Testis (tissue), 2 donors: ENCODE measurements at regions not wholly inside any gene's neighbourhood (a gene's known extent, or its start where the extent isn't known, plus 50 kb on each side); places are given as distances from the start of the nearest gene placed in this dataset.

Source experiments
- DNase-seq: peaks from one replicate; pipeline ENCODE4 v3.0.0-alpha.2; 2019
- H3K27ac ChIP-seq, 2 donors: fragments of 200-600 bp; sonication (generic); one replicate each; pipeline ENCODE4 v1.5.1; 2019
- H3K27me3 ChIP-seq: fragments of 200-600 bp; sonication (generic); one replicate; pipeline ENCODE4 v1.5.1; 2019
- H3K36me3 ChIP-seq: fragments of 200-600 bp; sonication (generic); one replicate; pipeline ENCODE4 v1.5.1; 2017; ENCODE audit warnings: low read depth; ENCODE audit errors: missing control alignments
- H3K4me1 ChIP-seq: fragments of 200-600 bp; sonication (generic); one replicate; pipeline ENCODE4 v1.5.1; 2019
- H3K4me3 ChIP-seq, 2 donors: fragments of 200-600 bp; sonication (generic); one replicate each; pipeline ENCODE4 v1.5.1; 2017 to 2019
- H3K9me3 ChIP-seq: fragments of 200-600 bp; sonication (generic); one replicate; pipeline ENCODE4 v1.5.1; 2017
- POLR2A ChIP-seq: fragments of 450-650 bp; IDR thresholded peaks from one replicate; pipeline ENCODE4 v1.6.1; 2017; ENCODE audit warnings: antibody characterized with exemption, mild to moderate bottlenecking, moderate library complexity
- WGBS, 2 donors: methylation state at CpG; one replicate each; pipeline ENCODE4 v1.1.5; 2018; 5-methylcytosine and 5-hydroxymethylcytosine counted together
- intact Hi-C: fragments of 100-400 bp; cut with DNase I; formaldehyde crosslinking; loops from one replicate; pipeline ENCODE4 v1.15.1; 2023; ENCODE audit warnings: low total_unique reads
- TF ChIP-seq, protein P1 (sequence below), 3 experiments: fragments of 450-650 bp in 2 of 3; fragments of 200-600 bp in 1 of 3; sonication (generic) in 1 of 3; IDR thresholded peaks; one replicate each; pipeline ENCODE4 v1.5.1; 2016 to 2019; ENCODE audit warnings: antibody characterized with exemption in 3 of 3, mild to moderate bottlenecking in 2 of 3, moderate library complexity in 1 of 3

DNA sequence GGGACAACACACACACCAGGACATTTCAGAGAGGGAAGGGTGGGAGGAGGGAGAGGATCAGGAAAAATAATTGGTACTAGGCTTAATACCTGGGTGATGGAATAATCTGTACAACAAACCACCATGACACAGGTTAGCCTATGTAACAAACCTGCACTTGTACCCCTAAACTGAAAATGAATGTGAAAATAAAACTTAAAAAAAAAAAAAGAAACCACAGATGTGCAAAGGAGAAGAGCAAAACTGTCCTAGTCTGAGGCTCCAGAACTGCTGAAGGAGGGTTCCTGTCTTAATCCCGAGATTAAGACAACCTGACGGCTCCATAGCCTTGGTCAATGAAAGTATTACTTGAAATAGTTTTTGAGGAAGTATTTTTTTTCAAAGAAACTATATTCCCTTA, 423.0 kb downstream of the NEBL start:
- intact Hi-C loops: no loop called here

DNA sequence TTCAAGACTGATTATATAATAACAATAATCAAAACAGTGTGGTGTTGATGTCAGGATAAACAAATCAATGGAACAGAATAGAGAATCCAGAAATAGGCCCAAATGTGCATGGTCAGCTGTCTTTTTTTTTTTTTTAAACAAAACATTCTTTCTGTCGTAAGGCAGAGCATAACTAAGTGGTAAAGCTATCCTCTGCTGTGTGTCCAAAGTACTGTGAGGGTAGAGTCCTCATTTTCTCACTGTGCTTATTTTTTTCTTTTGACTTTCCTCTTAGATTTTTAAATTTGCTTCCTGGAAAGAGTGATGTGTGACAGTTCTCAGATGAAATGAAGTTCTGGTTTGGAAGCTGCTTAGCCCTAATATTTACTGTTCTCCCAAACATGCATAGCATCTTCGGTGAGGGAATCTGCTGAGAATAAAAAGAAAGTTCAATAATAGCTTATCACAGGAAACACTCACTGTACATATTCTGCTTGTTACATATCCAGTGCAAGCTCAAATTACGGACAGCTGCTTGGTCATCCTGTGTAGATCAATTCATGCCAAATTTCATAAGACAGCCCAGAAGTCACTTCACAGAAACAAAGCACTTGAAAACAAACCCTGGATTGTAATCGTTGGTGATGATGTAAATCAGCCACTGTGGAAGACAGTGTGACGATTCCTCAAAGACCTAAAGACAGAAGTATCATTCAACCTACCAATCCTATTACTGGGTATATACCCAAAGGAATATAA, 423.9 kb downstream of the NEBL start:
- 58 to 61% methylated on average over 5 of the region's 5 CpGs for WGBS, 2 donors
- no peak overlapping the region for H3K27ac ChIP-seq
- intact Hi-C loops: no loop called here

More for the DNA sequence above, 423.0 kb downstream of the NEBL start:
- Histone ChIP-seq H3K36me3 (no peaks in the 10 kb centered on the region), H3K9me3 (no peaks in the 10 kb centered on the region), H3K4me3 (no peak overlapping the region), H3K27ac (no peak overlapping the region), H3K4me1 (no peaks in the 10 kb centered on the region), H3K27me3 (no peaks in the 10 kb centered on the region)
- DNase-seq: no peak
- TF ChIP-seq POLR2A: no peak
- TF ChIP-seq, protein P1, sequence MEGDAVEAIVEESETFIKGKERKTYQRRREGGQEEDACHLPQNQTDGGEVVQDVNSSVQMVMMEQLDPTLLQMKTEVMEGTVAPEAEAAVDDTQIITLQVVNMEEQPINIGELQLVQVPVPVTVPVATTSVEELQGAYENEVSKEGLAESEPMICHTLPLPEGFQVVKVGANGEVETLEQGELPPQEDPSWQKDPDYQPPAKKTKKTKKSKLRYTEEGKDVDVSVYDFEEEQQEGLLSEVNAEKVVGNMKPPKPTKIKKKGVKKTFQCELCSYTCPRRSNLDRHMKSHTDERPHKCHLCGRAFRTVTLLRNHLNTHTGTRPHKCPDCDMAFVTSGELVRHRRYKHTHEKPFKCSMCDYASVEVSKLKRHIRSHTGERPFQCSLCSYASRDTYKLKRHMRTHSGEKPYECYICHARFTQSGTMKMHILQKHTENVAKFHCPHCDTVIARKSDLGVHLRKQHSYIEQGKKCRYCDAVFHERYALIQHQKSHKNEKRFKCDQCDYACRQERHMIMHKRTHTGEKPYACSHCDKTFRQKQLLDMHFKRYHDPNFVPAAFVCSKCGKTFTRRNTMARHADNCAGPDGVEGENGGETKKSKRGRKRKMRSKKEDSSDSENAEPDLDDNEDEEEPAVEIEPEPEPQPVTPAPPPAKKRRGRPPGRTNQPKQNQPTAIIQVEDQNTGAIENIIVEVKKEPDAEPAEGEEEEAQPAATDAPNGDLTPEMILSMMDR (IDR thresholded peaks at IDR 0.05): no peak
- 92 to 93% methylated on average over 2 of the region's 2 CpGs for WGBS, 2 donors

DNA sequence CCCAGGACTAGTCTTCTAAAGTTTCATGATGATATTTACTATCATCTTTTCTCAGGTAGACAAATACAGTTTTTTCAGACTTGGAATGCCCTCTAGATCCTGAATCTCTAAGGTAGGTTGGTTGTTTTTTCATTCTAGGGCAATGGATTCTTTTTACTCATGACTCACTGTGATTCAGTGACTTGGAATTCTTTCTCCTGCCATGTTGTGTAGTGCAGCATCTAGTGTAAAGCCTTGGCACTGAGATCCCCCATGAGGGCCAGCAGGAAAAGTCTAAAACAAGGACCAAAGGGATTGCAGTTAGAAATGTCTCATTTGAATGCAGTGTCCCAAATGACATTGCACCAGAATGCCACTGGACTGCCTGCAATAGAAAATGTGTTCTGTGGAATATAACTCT, 430.4 kb downstream of the NEBL start:
- intact Hi-C loops: no loop called here
- no peaks in the 10 kb centered on the region for H3K4me1 ChIP-seq
- no peak for TF ChIP-seq POLR2A
- TF ChIP-seq, protein P1 (IDR thresholded peaks at IDR 0.05): no peak
- H3K4me3 ChIP-seq: no peak overlapping the region
- H3K27me3 ChIP-seq: no peaks in the 10 kb centered on the region
- no peaks in the 10 kb centered on the region for H3K9me3 ChIP-seq
- no peak for DNase-seq
- no peaks in the 10 kb centered on the region for H3K36me3 ChIP-seq
- no peak overlapping the region for H3K27ac ChIP-seq

More for the DNA sequence above, 423.9 kb downstream of the NEBL start:
- DNase-seq: no peak
- Histone ChIP-seq H3K4me3 (no peak overlapping the region), H3K4me1 (no peaks in the 10 kb centered on the region), H3K36me3 (no peaks in the 10 kb centered on the region), H3K27me3 (no peaks in the 10 kb centered on the region), H3K9me3 (no peaks in the 10 kb centered on the region)
- TF ChIP-seq POLR2A: no peak
- TF ChIP-seq, protein P1 (IDR thresholded peaks at IDR 0.05): no peak

DNA sequence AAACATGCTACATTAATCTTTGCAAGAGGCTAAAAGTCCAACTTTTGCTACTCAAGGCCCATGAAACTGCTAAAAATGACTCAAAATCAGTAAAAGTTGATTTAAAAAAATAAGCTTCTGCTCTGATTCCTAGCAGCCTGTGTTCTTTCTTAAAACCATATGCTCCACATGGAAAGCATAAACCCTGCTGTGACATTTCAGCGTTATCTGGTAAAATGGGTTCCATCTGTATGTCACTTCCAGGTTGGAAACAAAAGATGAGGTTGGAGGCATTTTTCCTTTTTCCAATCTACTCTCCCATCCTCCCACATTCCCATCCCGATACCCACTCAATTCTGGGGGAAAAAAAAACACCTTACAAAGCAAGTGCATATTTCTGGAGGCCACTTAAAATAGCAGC, 439.5 kb downstream of the NEBL start:
- H3K27ac ChIP-seq: no peak overlapping the region
- no peaks in the 10 kb centered on the region for H3K9me3 ChIP-seq
- intact Hi-C loops: no loop called here
- H3K4me3 ChIP-seq: no peak overlapping the region
- H3K27me3 ChIP-seq: no peaks in the 10 kb centered on the region
- no peak for DNase-seq
- H3K36me3 ChIP-seq: no peaks in the 10 kb centered on the region
- WGBS, 2 donors: 41 to 53% methylated on average over 2 of the region's 2 CpGs
- H3K4me1 ChIP-seq: no peaks in the 10 kb centered on the region
- no peak for TF ChIP-seq POLR2A
- TF ChIP-seq, protein P1 (IDR thresholded peaks at IDR 0.05): no peak

DNA sequence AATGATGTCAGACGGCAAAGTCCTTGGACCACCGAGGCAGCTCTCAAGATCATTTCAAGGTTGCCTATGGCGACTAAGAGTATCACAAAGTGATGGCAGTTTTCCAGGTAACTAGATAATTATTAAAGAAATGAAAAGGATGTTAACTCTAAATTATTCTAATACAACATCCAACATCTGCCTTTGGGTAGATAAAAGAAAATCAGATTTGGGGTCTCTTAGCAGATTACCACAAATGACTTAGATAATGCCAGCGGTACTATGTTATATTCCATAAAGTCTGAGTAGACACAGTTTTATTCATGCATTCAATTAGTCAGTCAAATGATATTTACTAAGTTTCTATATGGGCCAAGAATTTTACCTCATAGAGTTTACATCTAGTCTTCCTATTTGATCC, 441.3 kb downstream of the NEBL start:
- no peaks in the 10 kb centered on the region for H3K36me3 ChIP-seq
- H3K27me3 ChIP-seq: no peaks in the 10 kb centered on the region
- H3K9me3 ChIP-seq: no peaks in the 10 kb centered on the region
- no peaks in the 10 kb centered on the region for H3K4me1 ChIP-seq
- WGBS, 2 donors: 58 to 62% methylated on average over 4 of the region's 4 CpGs
- DNase-seq: no peak
- no peak overlapping the region for H3K27ac ChIP-seq
- no peak for TF ChIP-seq POLR2A
- TF ChIP-seq, protein P1 (IDR thresholded peaks at IDR 0.05): no peak
- H3K4me3 ChIP-seq: no peak overlapping the region
- intact Hi-C loops: no loop called here
